ENCODE measurements at regions not wholly inside any gene's neighbourhood (a gene's known extent, or its start where the extent isn't known, plus 50 kb on each side); places are given as distances from the start of the nearest gene placed in this dataset.

DNA sequence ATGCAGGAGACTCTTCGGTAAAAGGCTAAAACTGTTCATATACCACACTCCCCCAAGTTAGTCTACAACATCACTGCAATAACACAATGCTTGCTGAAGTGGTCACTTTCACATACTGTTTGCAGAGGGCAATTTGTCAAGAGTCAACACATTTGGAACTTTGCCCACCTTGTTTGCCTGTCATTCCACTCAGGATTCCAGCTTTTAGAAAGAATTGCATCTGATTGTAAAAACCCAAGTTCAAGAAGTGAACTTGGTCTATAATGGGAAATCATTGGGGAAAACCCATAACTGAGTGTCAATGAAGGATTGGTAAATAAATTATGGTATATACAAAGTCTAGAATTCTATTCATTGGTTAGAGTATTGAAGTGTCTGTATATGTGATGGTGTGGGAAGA lies 120.5 kb downstream of the GADD45G start:
- Histone ChIP-seq H3K79me2 (ENCODE audit: control insufficient read depth, insufficient read depth, low read length) (no peaks in the 10 kb centered on the region), H3K9ac (ENCODE audit: control insufficient read depth, insufficient read depth, low read length) (no peak overlapping the region), H4K20me1 (ENCODE audit: control insufficient read depth, insufficient read depth) (no peaks in the 10 kb centered on the region), H3K4me3 (no peak overlapping the region), H3K36me3 (ENCODE audit: control insufficient read depth in 2 of 2, insufficient read depth in 2 of 2, low read length in 1 of 2) (no peaks in the 10 kb centered on the region), H3K9me3 (replicated peaks; ENCODE audit: control insufficient read depth, insufficient read depth, low read length) (peaks cover 2% of the 10 kb centered on the region; the same call in 2 of the 3 replicates), H3K27ac (ENCODE audit: control insufficient read depth, insufficient read depth) (no peak overlapping the region), H3K27me3 (replicated peaks in 1 of 2; ENCODE audit: control insufficient read depth in 2 of 2, insufficient read depth in 2 of 2, low read length in 1 of 2) (no peaks in the 10 kb centered on the region; a peak in 1 of 4 replicates), H3K4me1 (ENCODE audit: control insufficient read depth, insufficient read depth, low read length) (no peaks in the 10 kb centered on the region), H3K4me2 (ENCODE audit: control insufficient read depth, insufficient read depth) (no peak overlapping the region), H2AFZ (ENCODE audit: control insufficient read depth, low read depth, low read length) (no peak overlapping the region)
- no peak for ATAC-seq
- TF ChIP-seq RFX5 (IDR thresholded peaks at IDR 0.05; ENCODE audit: low read depth, low read length) (no peak), SP1 (IDR thresholded peaks at IDR 0.05; ENCODE audit: low read depth, low read length) (no peak), MEF2A (IDR thresholded peaks at IDR 0.05; ENCODE audit: insufficient read depth, low read depth, low read length) (no peak), SMAD5 (IDR thresholded peaks at IDR 0.05; ENCODE audit: low read depth) (no peak), SIN3A (IDR thresholded peaks at IDR 0.05; ENCODE audit: low read depth, low read length) (no peak), EP300 (IDR thresholded peaks at IDR 0.05; ENCODE audit: borderline replicate concordance in 1 of 2, control insufficient read depth in 1 of 2, low read depth in 2 of 2, low read length in 2 of 2) (no peak)
- intact Hi-C loops (cut with micrococcal nuclease; ENCODE audit: unreplicated experiment), result no loop called here
- no peak for DNase-seq (ENCODE audit: low read depth, low spot score)
- 10% methylated on average over 1 of the region's 1 CpG for WGBS (ENCODE audit: insufficient coverage, insufficient replicate concordance, low lambda C conversion rate, missing lambda C conversion rate)
- in situ Hi-C loops (cut with MboI), result no loop called here
- BruUV-seq (replicated peaks), result no TSS peak
- ChIA-PET RAD21 (ENCODE audit: unreplicated experiment) (no interaction called here), SMC1A (ENCODE audit: uncharacterized antibody, unreplicated experiment) (no interaction called here), POLR2A (no interaction called here), CTCF (no interaction called here)
- no peak for FAIRE-seq

DNA sequence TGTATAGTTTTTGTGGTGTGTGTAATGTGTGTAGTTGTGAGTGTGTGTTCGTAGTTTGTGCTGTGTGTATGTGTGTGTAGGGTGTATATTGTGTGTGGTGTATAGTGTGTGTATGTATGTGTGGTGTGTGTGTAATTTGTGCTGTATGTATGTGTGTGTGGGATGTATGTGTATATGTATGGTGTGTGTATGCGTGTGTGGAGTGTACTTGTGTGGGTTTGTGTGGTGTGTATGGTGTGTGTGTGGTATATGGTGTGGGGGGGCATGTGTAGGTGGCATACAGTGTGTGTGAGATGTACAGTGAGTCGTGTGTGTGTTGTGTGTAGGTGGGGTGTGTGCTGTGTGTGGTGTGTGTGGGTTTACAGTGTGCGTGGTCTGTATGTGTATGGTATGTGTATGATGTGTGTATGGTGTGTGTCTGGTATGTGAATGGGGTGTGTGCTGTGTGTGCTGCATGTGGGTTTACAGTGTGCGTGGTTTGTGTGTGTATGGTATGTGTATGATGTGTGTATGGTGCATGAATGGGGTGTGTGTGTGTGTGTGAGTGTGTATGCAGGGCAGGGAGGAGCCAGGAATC lies 125.2 kb downstream of the GADD45G start:
- in situ Hi-C loops (cut with MboI), result no loop called here
- WGBS (ENCODE audit: insufficient coverage, insufficient replicate concordance, low lambda C conversion rate, missing lambda C conversion rate), result 30% methylated on average over 5 of the region's 5 CpGs
- ATAC-seq, result no peak
- Histone ChIP-seq H3K9ac (ENCODE audit: control insufficient read depth, insufficient read depth, low read length) (no peak overlapping the region), H3K27me3 (replicated peaks in 1 of 2; ENCODE audit: control insufficient read depth in 2 of 2, insufficient read depth in 2 of 2, low read length in 1 of 2) (no peaks in the 10 kb centered on the region; a peak in 1 of 4 replicates), H4K20me1 (ENCODE audit: control insufficient read depth, insufficient read depth) (no peaks in the 10 kb centered on the region), H2AFZ (ENCODE audit: control insufficient read depth, low read depth, low read length) (no peak overlapping the region), H3K9me3 (replicated peaks; ENCODE audit: control insufficient read depth, insufficient read depth, low read length) (peaks cover 2% of the 10 kb centered on the region; the same call in 2 of the 3 replicates), H3K27ac (ENCODE audit: control insufficient read depth, insufficient read depth) (no peak overlapping the region), H3K4me3 (no peak overlapping the region), H3K4me1 (ENCODE audit: control insufficient read depth, insufficient read depth, low read length) (no peaks in the 10 kb centered on the region), H3K79me2 (ENCODE audit: control insufficient read depth, insufficient read depth, low read length) (no peaks in the 10 kb centered on the region), H3K4me2 (ENCODE audit: control insufficient read depth, insufficient read depth) (no peak overlapping the region), H3K36me3 (ENCODE audit: control insufficient read depth in 2 of 2, insufficient read depth in 2 of 2, low read length in 1 of 2) (no peaks in the 10 kb centered on the region)
- POLR2A ChIA-PET, result no interaction called here
- TF ChIP-seq CEBPB (IDR thresholded peaks at IDR 0.05; ENCODE audit: borderline replicate concordance in 1 of 2, low read depth in 2 of 2, low read length in 2 of 2) (no peak), POLR2AphosphoS2 (IDR thresholded peaks at IDR 0.05; ENCODE audit: low read depth, low read length) (no peak), POLR2AphosphoS5 (IDR thresholded peaks at IDR 0.05; ENCODE audit: low read length) (no peak), HDGF (IDR thresholded peaks at IDR 0.05) (peak; percentile 58; the same call in 1 of the 2 replicates)
- TF ChIP-seq, protein P1, sequence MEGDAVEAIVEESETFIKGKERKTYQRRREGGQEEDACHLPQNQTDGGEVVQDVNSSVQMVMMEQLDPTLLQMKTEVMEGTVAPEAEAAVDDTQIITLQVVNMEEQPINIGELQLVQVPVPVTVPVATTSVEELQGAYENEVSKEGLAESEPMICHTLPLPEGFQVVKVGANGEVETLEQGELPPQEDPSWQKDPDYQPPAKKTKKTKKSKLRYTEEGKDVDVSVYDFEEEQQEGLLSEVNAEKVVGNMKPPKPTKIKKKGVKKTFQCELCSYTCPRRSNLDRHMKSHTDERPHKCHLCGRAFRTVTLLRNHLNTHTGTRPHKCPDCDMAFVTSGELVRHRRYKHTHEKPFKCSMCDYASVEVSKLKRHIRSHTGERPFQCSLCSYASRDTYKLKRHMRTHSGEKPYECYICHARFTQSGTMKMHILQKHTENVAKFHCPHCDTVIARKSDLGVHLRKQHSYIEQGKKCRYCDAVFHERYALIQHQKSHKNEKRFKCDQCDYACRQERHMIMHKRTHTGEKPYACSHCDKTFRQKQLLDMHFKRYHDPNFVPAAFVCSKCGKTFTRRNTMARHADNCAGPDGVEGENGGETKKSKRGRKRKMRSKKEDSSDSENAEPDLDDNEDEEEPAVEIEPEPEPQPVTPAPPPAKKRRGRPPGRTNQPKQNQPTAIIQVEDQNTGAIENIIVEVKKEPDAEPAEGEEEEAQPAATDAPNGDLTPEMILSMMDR (IDR thresholded peaks at IDR 0.05 in 2 of 3, conservative IDR thresholded peaks at IDR 0.05 in 1 of 3; ENCODE audit: control insufficient read depth in 2 of 3, extremely low read depth in 1 of 3, insufficient read depth in 1 of 3, low read depth in 3 of 3, low read length in 3 of 3), result no peak
- no peak for DNase-seq (ENCODE audit: low read depth, low spot score)
- SMC1A ChIA-PET (ENCODE audit: uncharacterized antibody, unreplicated experiment), result interaction anchor here (1.0 kb wide), 1 partner anchor 72 kb away, joined by 3 read pairs; no protein-coding TSS in a partner anchor
- RAD21 ChIA-PET (ENCODE audit: unreplicated experiment), result interaction anchor here (1.3 kb wide), 1 partner anchor 132 kb away, joined by 3 read pairs; no protein-coding TSS in a partner anchor
- FAIRE-seq, result no peak
- intact Hi-C loops (cut with micrococcal nuclease; ENCODE audit: unreplicated experiment), result no loop called here
- CTCF ChIA-PET, result no interaction called here
- BruUV-seq (replicated peaks), result no TSS peak
